GM18498 (cell line): ENCODE measurements at regions not wholly inside any gene's neighbourhood (a gene's known extent, or its start where the extent isn't known, plus 50 kb on each side); places are given as distances from the start of the nearest gene placed in this dataset.
"Not testable (repeated sequence)": the region's sequence is repeated elsewhere in the genome, so short reads cannot be mapped to it uniquely, and the experiment has no call there.

Experiments used
- ATAC-seq: cut with Tn5 transposase; IDR thresholded peaks from one replicate; pipeline ENCODE4 v1.9.1; 2021; ENCODE audit warnings: mild to moderate bottlenecking, moderate library complexity; ENCODE audit not compliant: unreplicated experiment

DNA sequence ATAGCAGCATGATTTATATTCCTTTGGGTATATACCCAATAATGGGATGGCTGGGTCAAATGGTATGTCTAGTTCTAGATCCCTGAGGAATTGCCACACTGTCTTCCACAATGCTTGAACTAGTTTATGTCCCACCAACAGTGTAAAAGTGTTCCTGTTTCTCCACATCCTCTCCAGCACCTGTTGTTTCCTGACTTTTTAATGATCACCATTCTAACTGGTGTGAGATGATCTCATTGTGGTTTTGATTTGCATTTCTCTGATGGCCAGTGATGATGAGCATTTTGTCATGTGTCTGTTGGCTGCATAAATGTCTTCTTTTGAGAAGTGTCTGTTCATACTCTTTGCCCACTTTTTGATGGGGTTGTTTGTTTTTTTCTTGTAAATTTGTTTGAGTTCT lies 54.0 kb upstream of the GPR89A start:
- ATAC-seq = not testable (repeated sequence)

DNA sequence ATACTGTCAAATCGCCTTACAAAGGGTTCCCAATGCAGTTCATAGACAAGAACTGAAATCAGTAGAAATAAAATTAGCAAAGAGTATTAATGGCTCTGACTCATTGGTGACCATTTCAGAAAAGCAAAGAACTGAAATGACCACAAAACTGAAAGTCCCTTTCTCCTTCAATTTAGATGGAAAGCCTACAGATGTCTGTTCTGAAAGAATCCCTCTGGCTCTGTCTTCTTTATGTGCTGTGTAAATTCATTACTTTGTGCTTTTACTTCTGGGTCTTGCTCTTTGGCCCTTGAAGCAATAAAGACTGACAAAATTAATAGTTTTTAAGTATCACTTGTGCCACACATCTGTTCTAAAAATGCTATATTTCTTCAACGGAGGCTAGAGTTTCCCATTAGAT lies 62.7 kb upstream of the GPR89A start:
- no peak for ATAC-seq

GRCh38 chr1:145541685-145542084 lies 66.1 kb upstream of the GPR89A start:
- not testable (repeated sequence) for ATAC-seq

DNA sequence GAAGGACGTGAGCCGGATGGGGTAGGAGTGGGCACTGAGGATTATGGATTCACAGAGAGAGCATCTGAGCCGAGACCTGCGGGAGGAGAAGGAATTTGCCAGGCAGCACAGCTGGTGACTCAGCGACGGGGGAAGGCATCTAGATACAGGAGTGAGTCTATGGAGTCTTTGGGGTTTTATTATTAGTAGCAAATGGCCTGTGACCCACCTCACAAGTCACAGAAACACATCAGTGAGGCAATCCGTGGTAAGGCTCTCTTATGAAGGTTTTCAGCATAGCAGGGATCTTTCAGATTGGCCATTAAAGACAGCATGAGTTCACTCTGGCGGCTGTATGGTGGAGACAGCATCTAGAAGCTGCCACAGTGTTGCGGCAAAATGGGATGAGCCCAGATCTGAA lies 66.5 kb upstream of the GPR89A start:
- ATAC-seq = not testable (repeated sequence)

DNA sequence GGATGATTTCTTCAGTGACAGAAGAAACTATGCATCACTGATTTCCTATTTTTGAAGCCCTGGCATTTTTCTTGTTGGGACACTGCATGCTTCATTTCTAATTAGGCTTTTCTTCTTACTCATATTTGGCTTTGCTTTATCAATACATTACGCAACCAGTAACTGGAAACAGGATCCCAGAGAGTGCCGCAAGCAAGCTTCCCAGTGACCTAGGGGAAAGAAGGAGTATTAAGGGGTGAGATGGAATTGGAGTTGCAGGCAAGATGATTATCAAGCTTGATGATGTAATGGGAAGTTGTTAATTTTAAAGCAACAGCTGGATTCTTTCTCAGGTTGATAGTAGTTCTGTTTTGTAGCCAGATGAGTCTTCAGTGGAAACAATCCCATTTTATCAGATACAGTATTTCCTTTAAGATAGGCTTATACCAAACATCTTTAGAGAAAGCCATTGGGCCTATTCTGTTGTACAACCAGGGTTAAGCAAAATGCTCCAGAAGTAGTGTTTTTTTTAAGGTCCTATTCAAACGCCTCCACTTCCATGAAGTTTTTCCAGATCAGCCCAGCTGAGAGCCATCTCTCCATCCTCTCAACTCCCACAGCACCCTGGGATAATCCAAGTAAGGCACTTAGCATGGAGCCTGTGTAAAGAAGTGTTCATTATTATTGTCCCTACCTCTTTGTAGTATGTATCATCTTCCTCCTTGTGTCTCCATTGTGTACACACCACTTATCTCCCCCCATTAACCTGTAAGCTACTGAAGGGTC lies 69.5 kb upstream of the GPR89A start:
- ATAC-seq = not testable (repeated sequence)

DNA sequence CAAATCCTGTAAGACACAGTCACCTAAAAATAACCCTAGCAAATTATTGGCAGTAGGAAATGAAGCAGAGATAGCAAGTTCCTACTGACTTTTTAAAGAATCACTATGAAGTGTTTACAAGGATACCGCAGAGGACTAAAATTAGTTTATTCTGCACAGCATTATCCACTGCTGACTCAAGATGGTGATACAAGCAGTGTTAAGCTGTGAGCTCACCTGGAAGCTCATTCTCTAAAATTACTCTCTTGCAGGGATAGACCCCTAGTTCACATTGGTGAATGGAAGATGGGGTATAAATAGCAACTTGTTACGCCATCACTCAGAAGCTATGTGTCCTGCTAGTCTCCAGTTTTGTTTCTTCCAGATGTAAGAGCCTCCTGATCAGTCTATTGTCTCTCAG lies 70.8 kb upstream of the GPR89A start:
- ATAC-seq = not testable (repeated sequence)

GRCh38 chr1:145535461-145535860 lies 72.3 kb upstream of the GPR89A start:
- not testable (repeated sequence) for ATAC-seq

DNA sequence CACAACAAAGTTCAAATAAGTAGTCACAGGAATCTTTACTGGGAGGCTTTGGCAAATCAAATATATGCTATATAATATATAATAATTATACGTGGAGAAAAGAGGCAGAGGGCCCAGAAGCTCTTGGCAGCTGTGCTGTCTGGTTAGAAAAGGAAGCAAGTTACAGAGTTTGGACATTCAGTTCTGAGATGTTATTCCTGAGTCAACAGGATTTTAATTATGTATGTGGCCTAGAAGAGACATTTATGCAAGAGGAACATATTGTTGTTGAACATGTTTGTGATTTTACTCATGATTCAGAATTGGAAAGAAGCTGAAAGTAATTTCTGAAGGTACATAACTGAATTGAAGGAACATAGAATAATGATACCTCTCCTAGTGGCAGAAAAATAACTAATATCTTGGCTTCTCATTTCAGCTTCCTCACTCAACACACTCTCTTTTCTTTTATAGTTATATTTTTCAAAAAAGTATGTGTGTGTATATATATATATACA lies 79.7 kb upstream of the GPR89A start:
- not testable (repeated sequence) for ATAC-seq

GRCh38 chr1:145520159-145520558 lies 87.6 kb upstream of the GPR89A start:
- not testable (repeated sequence) for ATAC-seq

DNA sequence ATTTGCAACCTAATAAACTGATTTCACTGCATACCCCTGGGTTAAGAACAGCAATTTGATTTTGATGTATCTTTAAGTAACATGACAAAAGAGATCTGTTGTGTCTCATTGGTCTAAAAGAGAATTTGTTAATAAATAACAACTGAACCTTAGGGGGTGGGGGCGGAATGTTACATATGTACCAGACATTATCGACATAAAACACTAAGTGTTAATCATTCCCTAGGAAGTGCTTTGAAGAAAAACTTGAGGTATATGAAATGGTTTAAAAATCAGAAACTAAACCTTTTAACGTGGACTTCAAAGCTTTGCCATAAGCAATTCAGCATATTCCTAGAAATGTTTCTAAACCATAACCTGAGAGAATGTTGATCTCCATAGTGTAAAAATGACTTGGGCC lies 88.5 kb upstream of the GPR89A start:
- not testable (repeated sequence) for ATAC-seq

GRCh38 chr1:145513017-145513416 lies 87.6 kb upstream of the NBPF20 start:
- ATAC-seq = not testable (repeated sequence)

DNA sequence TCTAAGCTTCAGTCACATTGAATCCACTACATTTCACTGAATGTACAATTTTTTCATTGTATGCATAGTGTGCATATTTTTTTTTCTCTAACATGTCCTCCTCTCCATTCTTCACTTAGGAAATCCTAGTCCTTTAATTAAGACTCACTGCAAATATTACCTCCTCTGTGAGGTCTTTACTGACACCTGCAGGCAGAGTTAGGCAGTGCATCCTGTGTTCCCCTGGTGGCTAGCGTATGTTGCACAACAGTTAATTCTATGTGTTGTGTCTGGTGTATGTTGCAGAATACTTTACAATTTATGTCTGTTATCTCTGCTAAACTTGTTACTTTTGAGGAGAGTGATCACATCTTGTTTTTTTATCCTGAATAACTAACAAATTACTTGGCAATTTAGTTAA lies 82.7 kb upstream of the NBPF20 start:
- ATAC-seq = not testable (repeated sequence)

- ATAC-seq = not testable (repeated sequence)
Measured at GRCh38 chr1:145505663-145506647, 80.6 kb upstream of the NBPF20 start.

- ATAC-seq = not testable (repeated sequence)
Measured at GRCh38 chr1:145504834-145505413, 79.5 kb upstream of the NBPF20 start.

GRCh38 chr1:145504310-145504709 lies 78.9 kb upstream of the NBPF20 start:
- not testable (repeated sequence) for ATAC-seq

GRCh38 chr1:145500251-145500650 lies 74.8 kb upstream of the NBPF20 start:
- ATAC-seq = not testable (repeated sequence)

- ATAC-seq = not testable (repeated sequence)
Measured at GRCh38 chr1:145495077-145495871, 69.9 kb upstream of the NBPF20 start.

DNA sequence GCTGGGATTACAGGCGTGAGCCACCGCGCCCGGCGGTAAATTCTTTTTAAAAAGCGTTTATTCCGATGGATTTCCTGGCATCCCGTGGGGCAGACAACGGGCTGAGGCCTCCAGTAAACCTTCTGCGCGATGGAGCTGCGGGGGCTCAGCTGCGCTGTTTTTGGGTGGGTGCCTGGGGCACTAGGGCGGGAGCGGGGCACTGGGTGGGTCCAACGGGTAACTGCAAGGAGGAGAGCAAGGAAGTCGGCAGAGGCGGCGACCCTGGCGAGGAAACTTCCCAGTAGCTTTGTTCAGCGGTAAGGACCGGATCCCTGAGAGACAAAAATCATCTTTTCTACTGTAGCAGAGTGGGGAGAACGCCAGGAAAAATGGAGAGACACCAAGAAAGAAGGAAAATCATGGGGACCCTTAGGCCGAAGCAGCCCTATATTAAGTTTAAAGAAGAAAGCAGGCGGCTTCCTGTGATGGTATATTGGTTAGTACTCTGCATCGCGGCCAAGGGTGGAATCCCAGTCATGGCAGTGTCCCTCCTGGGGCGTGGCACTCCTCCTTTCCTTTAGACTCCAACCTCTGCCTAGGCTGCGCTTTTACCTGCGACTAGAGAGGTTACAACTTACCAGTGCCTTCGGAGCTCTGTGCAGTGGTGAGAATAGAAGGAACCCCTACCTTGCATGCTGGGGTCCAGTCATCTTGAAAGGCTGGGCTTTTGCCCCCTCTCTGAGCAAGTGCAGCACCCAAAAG lies 63.0 kb upstream of the NBPF20 start:
- ATAC-seq = not testable (repeated sequence)

GRCh38 chr1:145487156-145487555 lies 61.8 kb upstream of the NBPF20 start:
- peak; percentile 4 for ATAC-seq
